ENCODE measurements at regions not wholly inside any gene's neighbourhood (a gene's known extent, or its start where the extent isn't known, plus 50 kb on each side); places are given as distances from the start of the nearest gene placed in this dataset.

DNA sequence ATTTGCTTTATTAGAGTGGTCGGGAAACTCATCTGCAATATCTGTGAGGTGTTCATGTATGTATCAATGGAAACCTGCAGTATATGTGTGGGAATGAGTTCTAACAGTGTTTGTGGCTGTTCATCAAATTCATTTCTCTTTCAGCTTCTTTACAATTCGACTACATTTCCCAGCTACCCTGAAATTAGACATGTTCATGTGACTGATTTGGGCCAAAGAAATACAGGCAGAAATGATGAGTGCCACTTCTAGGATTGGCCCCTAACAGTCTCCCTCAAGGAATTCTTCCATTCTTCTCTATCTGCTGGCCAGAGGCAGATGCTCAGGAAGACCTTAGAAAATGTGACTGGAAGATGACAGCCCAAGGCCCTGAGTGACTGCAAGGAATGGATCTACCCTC lies 114.8 kb upstream of the WAC start:
- TF ChIP-seq CTCF (IDR thresholded peaks at IDR 0.05; ENCODE audit: low read depth, low read length, missing control alignments): no peak
- no peak overlapping the region for H3K4me3 ChIP-seq (ENCODE audit: low read depth, low read length)
- no peak for DNase-seq (ENCODE audit: low read depth)
- in situ Hi-C loops (cut with HindIII; ENCODE audit: low sequenced_read_pairs): no loop called here

GRCh38 chr10:28425422-28425821 lies 107.5 kb upstream of the WAC start:
- in situ Hi-C loops (cut with HindIII; ENCODE audit: low sequenced_read_pairs): no loop called here
- H3K4me3 ChIP-seq (ENCODE audit: low read depth, low read length): no peak overlapping the region
- TF ChIP-seq CTCF (IDR thresholded peaks at IDR 0.05; ENCODE audit: low read depth, low read length, missing control alignments): no peak
- DNase-seq (ENCODE audit: low read depth): no peak

GRCh38 chr10:28426392-28427159 lies 106.3 kb upstream of the WAC start:
- no peak for TF ChIP-seq CTCF (IDR thresholded peaks at IDR 0.05; ENCODE audit: low read depth, low read length, missing control alignments)
- DNase-seq (ENCODE audit: low read depth): no peak
- in situ Hi-C loops (cut with HindIII; ENCODE audit: low sequenced_read_pairs): no loop called here
- no peak overlapping the region for H3K4me3 ChIP-seq (ENCODE audit: low read depth, low read length)

GRCh38 chr10:28427376-28427775 lies 105.5 kb upstream of the WAC start:
- H3K4me3 ChIP-seq (ENCODE audit: low read depth, low read length): no peak overlapping the region
- no peak for TF ChIP-seq CTCF (IDR thresholded peaks at IDR 0.05; ENCODE audit: low read depth, low read length, missing control alignments)
- in situ Hi-C loops (cut with HindIII; ENCODE audit: low sequenced_read_pairs): no loop called here
- no peak for DNase-seq (ENCODE audit: low read depth)

DNA sequence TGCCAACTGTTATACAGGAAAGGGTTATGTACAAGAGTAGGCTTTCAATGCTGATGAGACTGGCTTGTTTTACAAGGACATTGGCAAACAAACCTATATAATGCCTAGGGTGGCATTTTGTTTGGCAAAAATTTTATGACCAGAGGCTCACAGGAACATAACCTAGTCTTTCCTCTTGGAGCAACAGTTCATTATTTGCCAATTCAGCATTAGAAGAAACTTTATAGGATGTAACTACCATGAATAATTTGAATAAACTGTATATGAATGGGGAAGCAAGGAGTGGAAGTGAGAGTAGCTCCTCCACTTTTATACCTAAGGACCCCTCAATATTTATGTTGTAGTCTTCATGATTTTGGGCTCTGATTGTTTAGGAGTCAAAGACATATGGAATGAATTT lies 103.9 kb upstream of the WAC start:
- in situ Hi-C loops (cut with HindIII; ENCODE audit: low sequenced_read_pairs): no loop called here
- H3K4me3 ChIP-seq (ENCODE audit: low read depth, low read length): no peak overlapping the region
- no peak for DNase-seq (ENCODE audit: low read depth)
- no peak for TF ChIP-seq CTCF (IDR thresholded peaks at IDR 0.05; ENCODE audit: low read depth, low read length, missing control alignments)

GRCh38 chr10:28429573-28430216 lies 103.2 kb upstream of the WAC start:
- in situ Hi-C loops (cut with HindIII; ENCODE audit: low sequenced_read_pairs): no loop called here
- TF ChIP-seq CTCF (IDR thresholded peaks at IDR 0.05; ENCODE audit: low read depth, low read length, missing control alignments): no peak
- no peak for DNase-seq (ENCODE audit: low read depth)
- H3K4me3 ChIP-seq (ENCODE audit: low read depth, low read length): no peak overlapping the region

Data from astrocyte of the cerebellum (primary cell).